ENCODE measurements at regions not wholly inside any gene's neighbourhood (a gene's known extent, or its start where the extent isn't known, plus 50 kb on each side); places are given as distances from the start of the nearest gene placed in this dataset.

DNA sequence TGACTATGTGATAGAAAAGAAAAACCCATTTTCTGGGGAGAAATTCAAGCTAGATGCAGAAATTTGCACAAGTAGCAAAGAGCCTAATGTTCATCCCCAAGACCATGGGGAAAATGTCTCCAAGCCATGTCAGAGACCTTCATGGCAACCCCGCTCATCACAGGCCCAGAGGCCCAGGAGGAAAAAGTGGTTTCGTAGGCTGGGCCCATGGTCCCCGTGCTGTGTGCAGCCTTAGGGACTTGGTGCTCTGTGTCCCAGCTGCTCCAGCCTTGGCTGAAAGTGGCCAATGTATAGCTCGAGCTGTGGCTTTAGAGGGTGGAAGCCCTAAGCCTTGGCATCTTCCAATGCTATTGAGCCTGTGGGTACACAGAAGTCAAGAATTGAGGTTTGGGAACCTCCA, 711.2 kb upstream of the ZNF608 start:
- TF ChIP-seq POLR2A (IDR thresholded peaks at IDR 0.05; ENCODE audit: low read length) (no peak), GATA1 (IDR thresholded peaks at IDR 0.05; ENCODE audit: low read depth, low read length) (no peak)

Measured in erythroblast (primary cell).